GM21381 (cell line): ENCODE measurements at regions not wholly inside any gene's neighbourhood (a gene's known extent, or its start where the extent isn't known, plus 50 kb on each side); places are given as distances from the start of the nearest gene placed in this dataset.

Experiments used
- ATAC-seq: cut with Tn5 transposase; IDR thresholded peaks from one replicate; pipeline ENCODE4 v1.9.1; 2021; ENCODE audit warnings: mild to moderate bottlenecking, moderate library complexity; ENCODE audit not compliant: unreplicated experiment

GRCh38 chr1:106480629-106481028 lies 575.8 kb upstream of the PRMT6 start:
- ATAC-seq: no peak

DNA sequence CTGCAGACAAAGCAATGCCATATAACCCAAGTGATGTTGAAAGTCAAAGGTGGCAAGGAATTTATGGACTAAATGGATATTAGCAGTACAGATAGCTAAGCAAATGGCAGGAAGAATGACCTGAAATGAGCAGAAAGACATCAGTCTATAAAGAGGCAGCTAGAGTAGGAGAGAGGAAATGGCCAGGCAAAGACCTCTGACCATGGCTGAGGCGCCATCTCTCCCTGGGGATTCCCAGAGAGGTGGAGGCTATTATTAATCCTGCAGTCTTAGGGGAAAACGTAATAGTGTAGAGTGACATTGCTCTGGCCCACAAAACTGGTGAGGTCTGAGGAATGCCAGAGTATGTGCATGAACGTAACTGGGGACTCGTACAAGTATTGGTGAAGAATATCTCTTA lies 563.6 kb upstream of the PRMT6 start:
- no peak for ATAC-seq

GRCh38 chr1:106494646-106495045 lies 561.8 kb upstream of the PRMT6 start:
- ATAC-seq: no peak

DNA sequence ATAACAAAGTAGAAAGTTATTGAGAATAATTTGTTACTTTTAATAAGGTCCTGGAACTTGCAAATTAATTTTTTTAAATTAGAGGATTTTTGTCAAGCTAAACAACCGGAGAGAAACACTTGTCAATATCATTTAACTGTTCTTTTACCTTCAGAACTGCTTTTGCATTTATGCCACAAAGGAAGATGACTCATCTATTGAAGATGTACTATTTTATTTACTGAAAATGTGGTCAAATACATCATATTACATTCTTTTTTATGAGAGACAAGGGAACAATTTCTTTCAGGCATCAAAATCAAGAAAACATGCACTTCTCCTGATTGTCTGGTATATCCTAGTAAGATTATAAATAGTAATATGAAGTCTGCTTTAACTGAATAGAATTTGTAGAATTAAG lies 558.2 kb upstream of the PRMT6 start:
- no peak for ATAC-seq

GRCh38 chr1:106502659-106503058 lies 553.8 kb upstream of the PRMT6 start:
- no peak for ATAC-seq

DNA sequence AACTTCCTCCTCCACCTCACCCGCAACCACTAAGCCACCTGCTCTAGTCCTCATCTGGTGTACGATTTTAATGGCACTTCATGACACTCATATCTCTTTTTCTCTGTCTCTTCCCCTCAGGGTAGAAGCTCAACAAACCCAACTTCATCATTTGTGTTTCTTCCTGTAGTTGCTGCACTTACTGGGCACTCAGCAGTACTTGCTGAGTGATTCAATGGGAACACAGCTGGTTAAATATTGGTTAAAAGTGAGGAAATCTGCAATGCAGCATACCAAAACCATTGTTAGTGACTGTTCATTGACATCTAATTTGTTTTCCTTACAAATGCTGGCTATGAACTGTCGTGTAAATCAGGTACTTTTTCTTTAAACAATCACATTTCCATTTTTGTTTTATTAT lies 541.1 kb upstream of the PRMT6 start:
- no peak for ATAC-seq

DNA sequence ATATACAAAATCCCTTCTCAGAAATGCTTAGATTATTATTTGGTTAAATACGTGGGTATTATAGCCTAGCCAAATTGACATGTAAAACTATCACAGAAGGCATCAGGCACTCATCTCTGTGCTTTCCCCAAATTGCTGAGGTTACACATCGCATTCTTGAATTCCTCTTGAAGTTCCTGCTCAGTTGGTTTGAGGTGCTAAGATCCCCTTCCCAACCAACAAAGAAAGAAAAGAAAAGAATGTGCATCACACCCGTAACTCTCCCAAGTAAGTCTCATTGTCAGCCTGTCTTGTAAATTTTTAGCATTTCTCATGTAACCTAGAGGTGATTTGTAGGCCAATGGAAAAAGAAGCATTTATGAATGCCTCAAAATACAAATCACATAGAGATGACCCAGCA lies 539.2 kb upstream of the PRMT6 start:
- ATAC-seq: no peak

DNA sequence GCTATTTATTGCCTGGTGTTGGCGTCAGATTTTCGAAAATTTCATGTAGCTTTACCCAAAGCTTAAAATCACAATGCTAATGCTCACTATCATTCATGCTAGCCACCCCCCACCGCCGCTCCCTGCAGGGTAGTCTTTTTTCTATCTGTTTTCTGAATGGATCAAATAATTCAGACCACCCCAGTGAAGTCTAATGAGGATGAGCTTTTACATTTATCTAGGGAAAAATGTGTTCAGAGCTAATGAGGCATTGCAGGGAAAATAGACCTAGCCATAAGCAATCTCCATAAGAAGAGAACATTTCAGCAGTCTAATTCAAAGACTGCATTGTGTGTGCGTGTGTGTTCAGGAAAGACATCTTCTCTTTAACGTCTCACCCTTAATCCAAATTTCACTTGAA lies 533.0 kb upstream of the PRMT6 start:
- ATAC-seq: no peak

DNA sequence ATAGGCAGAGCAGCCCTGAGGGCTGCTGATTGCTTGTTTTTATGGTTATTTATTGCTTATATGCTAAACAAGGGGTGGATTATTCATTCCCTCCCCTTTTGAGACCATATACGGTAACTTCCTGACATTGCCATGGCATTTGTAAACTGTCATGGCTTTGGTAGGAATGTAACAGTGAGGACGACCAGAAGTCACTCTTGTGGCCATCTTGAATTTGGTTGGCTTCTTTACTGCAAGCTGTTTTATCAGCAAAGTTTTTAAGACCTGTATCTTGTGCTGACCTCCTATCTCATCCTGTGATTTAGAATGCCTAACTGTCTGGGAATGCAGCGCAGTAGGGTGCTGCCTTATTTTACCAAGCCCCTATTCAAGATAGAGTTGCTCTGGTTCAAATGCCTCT lies 531.8 kb upstream of the PRMT6 start:
- ATAC-seq: no peak

GRCh38 chr1:106526650-106527049 lies 529.8 kb upstream of the PRMT6 start:
- no peak for ATAC-seq

DNA sequence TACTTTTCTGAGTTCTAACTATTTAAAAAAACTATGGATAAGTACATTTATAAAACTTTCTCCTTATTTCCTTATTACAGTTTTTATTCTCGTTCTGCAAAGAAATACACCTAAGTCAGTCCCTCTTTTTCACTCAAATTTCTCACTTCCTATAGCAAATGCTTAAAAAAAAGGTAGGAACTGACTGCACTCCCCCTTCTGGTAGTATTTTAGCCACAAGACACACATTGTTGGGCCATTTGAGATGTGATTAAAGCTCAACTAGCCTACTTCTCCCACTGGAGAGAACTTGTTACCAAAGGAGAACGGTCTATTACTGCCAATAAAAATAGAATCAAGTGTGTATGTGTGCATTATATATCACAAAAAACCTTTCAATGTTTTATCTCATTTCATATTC lies 521.9 kb upstream of the PRMT6 start:
- no peak for ATAC-seq

GRCh38 chr1:106536741-106537140 lies 519.7 kb upstream of the PRMT6 start:
- ATAC-seq: no peak

DNA sequence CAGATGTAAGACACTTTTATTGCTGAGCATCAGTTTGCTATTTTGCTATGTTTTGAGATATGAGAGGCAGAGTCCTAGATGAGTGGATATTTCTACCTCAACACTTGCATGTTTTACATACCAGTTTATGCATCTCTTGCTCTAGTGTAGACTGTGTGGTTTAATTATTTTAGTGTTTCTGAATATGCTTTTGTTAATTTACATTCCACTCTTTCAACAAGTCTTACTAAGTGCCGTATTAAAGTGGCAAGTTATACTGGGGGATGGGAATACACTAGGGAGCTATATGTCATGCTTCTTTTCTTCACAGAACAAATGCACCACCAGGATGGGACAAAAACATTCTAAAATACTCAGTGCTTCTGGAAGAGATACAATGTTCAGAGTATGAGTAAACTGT lies 507.7 kb upstream of the PRMT6 start:
- ATAC-seq: no peak

DNA sequence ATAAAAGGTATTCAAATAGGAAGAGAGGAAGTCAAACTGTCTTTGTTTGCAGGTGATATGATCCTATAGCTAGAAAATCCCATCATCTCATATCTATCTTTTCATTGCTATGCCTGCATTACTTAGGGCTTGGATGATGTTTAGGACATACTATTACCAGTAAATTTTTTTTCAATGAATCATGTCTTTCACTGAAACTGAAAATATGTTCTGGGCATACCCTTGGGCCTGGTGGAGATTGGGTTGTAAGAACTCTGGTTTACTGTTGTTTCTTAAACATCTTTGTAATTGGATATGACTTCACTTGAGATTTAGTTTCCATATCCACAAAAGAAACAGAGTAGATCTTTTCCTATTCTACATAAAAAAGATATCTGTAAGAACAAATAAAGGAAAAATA lies 502.2 kb upstream of the PRMT6 start:
- ATAC-seq: no peak

DNA sequence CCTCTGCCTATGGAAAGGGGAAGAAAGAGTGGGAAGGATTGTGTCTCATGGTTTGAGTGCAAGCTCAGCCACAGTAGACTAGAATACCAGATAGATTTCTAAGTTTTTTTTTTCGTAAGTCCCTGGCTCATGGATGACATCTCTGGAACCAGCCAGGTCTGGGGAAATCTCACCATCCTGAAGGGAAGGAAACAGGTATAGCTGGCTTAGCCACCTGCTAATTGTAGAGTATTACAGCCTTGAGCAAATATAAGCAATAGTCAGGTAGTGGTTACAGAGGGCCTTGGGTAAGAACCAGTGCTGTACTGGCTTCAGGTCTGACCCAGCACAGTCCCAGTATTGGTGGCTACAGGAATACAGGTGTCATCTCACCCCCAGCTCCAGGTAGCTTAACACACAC lies 500.9 kb upstream of the PRMT6 start:
- no peak for ATAC-seq

GRCh38 chr1:106564192-106564591 lies 492.3 kb upstream of the PRMT6 start:
- no peak for ATAC-seq

DNA sequence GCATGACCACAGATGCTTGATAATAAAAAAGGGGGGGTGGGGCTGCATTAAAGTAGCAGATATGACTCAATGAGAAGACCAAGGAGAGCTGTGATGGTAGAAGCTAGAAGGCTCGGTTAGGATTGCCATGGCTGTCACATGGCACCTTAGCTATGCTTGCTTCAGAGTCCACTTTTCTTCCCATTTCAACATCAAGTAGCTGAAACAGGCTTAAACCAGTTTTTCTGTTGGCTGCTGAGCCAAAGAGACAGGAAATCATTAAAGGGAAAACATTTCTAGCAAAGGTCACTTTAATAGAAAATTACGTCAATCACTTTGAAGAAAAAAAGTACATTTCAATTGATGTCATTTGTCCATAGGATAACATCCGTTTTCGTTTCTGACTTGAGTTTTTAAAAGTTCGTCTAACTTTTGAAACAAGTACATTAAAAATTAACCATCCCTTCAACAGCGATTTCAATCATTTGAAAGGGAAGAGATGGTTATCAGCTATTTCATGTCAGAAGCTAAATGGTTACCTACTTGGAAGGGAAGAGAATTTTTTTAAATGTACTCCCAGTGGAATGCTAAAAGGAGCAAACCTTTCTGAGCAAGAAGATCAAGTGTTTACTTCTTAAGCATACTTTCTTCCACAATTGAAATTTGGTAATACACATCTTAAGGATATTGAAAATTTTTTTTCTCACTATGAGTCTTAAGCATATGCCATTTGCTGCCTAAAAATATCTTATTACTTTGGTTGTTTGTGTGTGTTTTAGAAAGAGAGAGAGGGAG lies 488.1 kb upstream of the PRMT6 start:
- ATAC-seq: no peak

DNA sequence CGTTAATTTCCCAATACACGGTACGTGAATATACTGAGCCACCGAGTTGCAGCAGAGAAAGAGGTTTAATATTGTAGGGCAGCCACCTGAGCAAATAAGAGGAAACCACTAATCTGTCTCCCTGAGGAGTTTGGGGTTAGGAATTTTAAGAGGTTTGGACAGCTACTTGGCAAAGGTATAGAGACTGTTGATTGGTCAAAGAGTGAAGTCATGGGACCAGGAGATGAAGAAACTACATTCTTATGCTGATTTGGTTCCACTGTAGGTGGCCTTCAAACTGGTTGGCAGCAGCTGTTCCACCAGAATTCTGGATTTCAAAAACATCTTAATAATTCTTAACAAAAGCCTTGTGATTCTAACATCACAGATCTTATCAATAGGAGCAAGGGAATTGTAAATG lies 485.4 kb upstream of the PRMT6 start:
- no peak for ATAC-seq

- ATAC-seq: no peak
Observed at GRCh38 chr1:106584107-106584506, 472.4 kb upstream of the PRMT6 start.

- ATAC-seq: no peak
Observed at GRCh38 chr1:106584676-106585075, 471.8 kb upstream of the PRMT6 start.

DNA sequence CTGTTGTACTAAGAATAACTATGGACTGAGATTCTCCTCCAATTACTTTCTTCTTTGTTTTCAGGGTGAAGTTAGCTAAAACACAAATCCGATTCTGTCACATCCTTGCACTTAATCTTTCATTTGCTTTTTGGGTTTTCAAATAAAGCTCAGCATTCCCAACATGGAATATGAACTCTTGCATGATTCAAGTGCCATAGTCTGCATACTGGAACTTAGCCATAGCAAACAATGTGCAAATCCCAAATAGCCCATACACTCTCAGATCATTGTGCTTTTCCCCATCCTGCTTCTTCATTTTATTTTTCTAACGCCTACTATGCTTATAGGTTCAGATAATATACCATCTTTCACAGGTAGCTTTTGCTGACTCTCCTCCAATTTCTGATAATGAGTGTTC lies 455.8 kb upstream of the PRMT6 start:
- no peak for ATAC-seq

- no peak for ATAC-seq
Observed at GRCh38 chr1:106603616-106604015, 452.9 kb upstream of the PRMT6 start.

GRCh38 chr1:106608841-106609240 lies 447.6 kb upstream of the PRMT6 start:
- no peak for ATAC-seq
